ENCODE measurements at regions not wholly inside any gene's neighbourhood (a gene's known extent, or its start where the extent isn't known, plus 50 kb on each side); places are given as distances from the start of the nearest gene placed in this dataset.

DNA sequence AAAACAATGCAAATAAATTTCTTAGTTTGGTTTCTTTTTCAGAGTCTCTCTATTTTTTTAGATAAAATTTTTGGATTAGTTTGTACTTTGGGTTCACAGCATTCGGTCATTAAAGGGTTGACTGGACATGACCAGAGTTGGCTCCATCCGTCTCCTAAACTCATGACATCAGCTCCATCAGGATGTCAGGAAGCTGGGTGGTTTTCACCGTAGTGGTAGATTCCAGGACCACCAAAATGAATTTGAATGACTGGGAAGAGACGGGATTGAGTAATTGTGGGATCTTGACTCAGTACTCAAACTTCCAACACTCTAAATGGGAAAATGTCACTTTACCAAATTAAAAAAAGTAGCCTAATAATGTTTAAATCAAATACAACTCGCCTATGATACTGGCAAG, 279.2 kb upstream of the DUSP10 start:
- Histone ChIP-seq H3K27me3 (ENCODE audit: control insufficient read depth, insufficient read depth, low read length) (no peaks in the 10 kb centered on the region), H3K9ac (ENCODE audit: low read length in 3 of 3) (no peak overlapping the region), H3K4me1 (ENCODE audit: control insufficient read depth in 2 of 3, insufficient read depth in 2 of 3, low read depth in 1 of 3, low read length in 3 of 3) (no peaks in the 10 kb centered on the region), H3K36me3 (ENCODE audit: control insufficient read depth in 2 of 3, insufficient read depth in 3 of 3, low read length in 3 of 3) (no peaks in the 10 kb centered on the region), H3K27ac (ENCODE audit: low read depth in 2 of 2, low read length in 2 of 2) (no peak overlapping the region), H3K4me3 (ENCODE audit: low read length in 3 of 3) (no peak overlapping the region), H3K9me3 (ENCODE audit: control insufficient read depth in 2 of 3, insufficient read depth in 1 of 3, low read length in 3 of 3) (no peaks in the 10 kb centered on the region)
- no peak for DNase-seq
- no peak for FAIRE-seq
- intact Hi-C loops (cut with DNase I) = no loop called here
- TF ChIP-seq, protein P1, sequence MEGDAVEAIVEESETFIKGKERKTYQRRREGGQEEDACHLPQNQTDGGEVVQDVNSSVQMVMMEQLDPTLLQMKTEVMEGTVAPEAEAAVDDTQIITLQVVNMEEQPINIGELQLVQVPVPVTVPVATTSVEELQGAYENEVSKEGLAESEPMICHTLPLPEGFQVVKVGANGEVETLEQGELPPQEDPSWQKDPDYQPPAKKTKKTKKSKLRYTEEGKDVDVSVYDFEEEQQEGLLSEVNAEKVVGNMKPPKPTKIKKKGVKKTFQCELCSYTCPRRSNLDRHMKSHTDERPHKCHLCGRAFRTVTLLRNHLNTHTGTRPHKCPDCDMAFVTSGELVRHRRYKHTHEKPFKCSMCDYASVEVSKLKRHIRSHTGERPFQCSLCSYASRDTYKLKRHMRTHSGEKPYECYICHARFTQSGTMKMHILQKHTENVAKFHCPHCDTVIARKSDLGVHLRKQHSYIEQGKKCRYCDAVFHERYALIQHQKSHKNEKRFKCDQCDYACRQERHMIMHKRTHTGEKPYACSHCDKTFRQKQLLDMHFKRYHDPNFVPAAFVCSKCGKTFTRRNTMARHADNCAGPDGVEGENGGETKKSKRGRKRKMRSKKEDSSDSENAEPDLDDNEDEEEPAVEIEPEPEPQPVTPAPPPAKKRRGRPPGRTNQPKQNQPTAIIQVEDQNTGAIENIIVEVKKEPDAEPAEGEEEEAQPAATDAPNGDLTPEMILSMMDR (IDR thresholded peaks at IDR 0.05; ENCODE audit: borderline replicate concordance, extremely low read depth, insufficient read depth) = no peak

DNA sequence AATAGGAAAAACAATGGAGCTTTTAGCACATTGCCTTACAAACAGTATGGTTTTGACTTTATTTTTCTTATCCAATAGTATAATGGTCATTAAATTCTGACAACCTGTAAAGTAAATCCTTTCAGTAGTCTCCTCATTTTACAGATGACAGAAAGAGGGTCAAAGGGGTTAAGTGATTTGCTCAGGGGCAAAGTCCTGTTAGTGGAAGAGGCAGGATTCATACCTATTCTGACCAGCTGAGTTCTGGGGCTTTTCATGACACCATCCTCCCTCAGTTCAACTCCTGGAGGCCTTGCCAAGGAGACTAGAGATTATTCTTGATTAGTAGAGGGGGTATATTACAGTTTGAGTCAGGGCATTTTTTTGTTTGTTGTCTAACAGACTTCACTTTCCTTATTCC, 278.7 kb upstream of the DUSP10 start:
- Histone ChIP-seq H3K9ac (ENCODE audit: low read length in 3 of 3) (no peak overlapping the region), H3K36me3 (ENCODE audit: control insufficient read depth in 2 of 3, insufficient read depth in 3 of 3, low read length in 3 of 3) (no peaks in the 10 kb centered on the region), H3K27me3 (ENCODE audit: control insufficient read depth, insufficient read depth, low read length) (no peaks in the 10 kb centered on the region), H3K4me3 (ENCODE audit: low read length in 3 of 3) (no peak overlapping the region), H3K9me3 (ENCODE audit: control insufficient read depth in 2 of 3, insufficient read depth in 1 of 3, low read length in 3 of 3) (no peaks in the 10 kb centered on the region), H3K27ac (ENCODE audit: low read depth in 2 of 2, low read length in 2 of 2) (no peak overlapping the region), H3K4me1 (ENCODE audit: control insufficient read depth in 2 of 3, insufficient read depth in 2 of 3, low read depth in 1 of 3, low read length in 3 of 3) (no peaks in the 10 kb centered on the region)
- intact Hi-C loops (cut with DNase I) = no loop called here
- DNase-seq = no peak
- TF ChIP-seq, protein P1 (IDR thresholded peaks at IDR 0.05; ENCODE audit: borderline replicate concordance, extremely low read depth, insufficient read depth) = no peak
- no peak for FAIRE-seq

DNA sequence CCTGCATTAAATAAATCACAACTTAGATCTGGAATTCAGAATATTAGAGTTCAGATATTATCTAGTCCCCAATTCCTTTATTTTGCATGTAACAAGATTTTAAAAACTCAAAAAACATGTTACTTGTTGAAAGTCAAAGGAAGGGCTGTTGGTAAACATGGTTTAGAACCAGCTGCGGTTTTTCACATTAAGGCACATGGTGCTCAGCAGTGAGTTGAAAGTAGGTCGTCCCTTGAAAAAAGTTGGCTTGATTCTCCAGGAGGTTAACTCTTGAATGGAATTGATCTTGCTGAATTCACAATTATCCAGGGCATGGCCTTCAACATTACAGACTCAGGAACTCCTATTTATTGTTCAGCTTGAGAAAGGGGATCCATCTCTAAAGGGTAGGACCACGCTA, 277.1 kb upstream of the DUSP10 start:
- TF ChIP-seq, protein P1 (IDR thresholded peaks at IDR 0.05; ENCODE audit: borderline replicate concordance, extremely low read depth, insufficient read depth) = no peak
- H3K4me3 ChIP-seq (ENCODE audit: low read length in 3 of 3) = no peak overlapping the region
- no peak overlapping the region for H3K9ac ChIP-seq (ENCODE audit: low read length in 3 of 3)
- DNase-seq (no peak), FAIRE-seq (no peak)
- no peak overlapping the region for H3K27ac ChIP-seq (ENCODE audit: low read depth in 2 of 2, low read length in 2 of 2)
- H3K9me3 ChIP-seq (ENCODE audit: control insufficient read depth in 2 of 3, insufficient read depth in 1 of 3, low read length in 3 of 3) = no peaks in the 10 kb centered on the region
- intact Hi-C loops (cut with DNase I) = no loop called here
- H3K4me1 ChIP-seq (ENCODE audit: control insufficient read depth in 2 of 3, insufficient read depth in 2 of 3, low read depth in 1 of 3, low read length in 3 of 3) = no peaks in the 10 kb centered on the region
- H3K36me3 ChIP-seq (ENCODE audit: control insufficient read depth in 2 of 3, insufficient read depth in 3 of 3, low read length in 3 of 3) = no peaks in the 10 kb centered on the region
- H3K27me3 ChIP-seq (ENCODE audit: control insufficient read depth, insufficient read depth, low read length) = no peaks in the 10 kb centered on the region

DNA sequence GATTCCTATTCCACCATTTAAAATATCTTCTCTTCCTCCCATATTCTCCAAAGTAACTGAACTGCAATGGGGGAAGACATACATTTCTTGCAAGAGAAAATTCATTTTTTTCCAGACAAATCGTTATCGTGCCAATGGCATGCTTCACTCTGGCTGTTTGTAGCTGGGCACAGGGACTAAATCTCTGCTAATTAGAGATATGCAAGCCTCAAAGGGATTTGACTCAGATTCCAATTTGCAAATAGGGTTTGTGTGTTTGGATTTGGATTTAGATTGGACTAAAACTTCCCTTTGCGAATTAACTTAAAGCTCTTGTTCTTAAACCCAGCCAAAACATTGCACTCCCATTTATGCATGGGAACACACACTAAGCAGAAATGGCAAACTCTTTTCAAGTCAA, 276.2 kb upstream of the DUSP10 start:
- TF ChIP-seq, protein P1 (IDR thresholded peaks at IDR 0.05; ENCODE audit: borderline replicate concordance, extremely low read depth, insufficient read depth) = no peak
- Histone ChIP-seq H3K9me3 (ENCODE audit: control insufficient read depth in 2 of 3, insufficient read depth in 1 of 3, low read length in 3 of 3) (no peaks in the 10 kb centered on the region), H3K9ac (ENCODE audit: low read length in 3 of 3) (no peak overlapping the region), H3K27ac (ENCODE audit: low read depth in 2 of 2, low read length in 2 of 2) (no peak overlapping the region), H3K27me3 (ENCODE audit: control insufficient read depth, insufficient read depth, low read length) (no peaks in the 10 kb centered on the region), H3K4me1 (ENCODE audit: control insufficient read depth in 2 of 3, insufficient read depth in 2 of 3, low read depth in 1 of 3, low read length in 3 of 3) (no peaks in the 10 kb centered on the region), H3K36me3 (ENCODE audit: control insufficient read depth in 2 of 3, insufficient read depth in 3 of 3, low read length in 3 of 3) (no peaks in the 10 kb centered on the region), H3K4me3 (ENCODE audit: low read length in 3 of 3) (no peak overlapping the region)
- FAIRE-seq (no peak), DNase-seq (no peak)
- intact Hi-C loops (cut with DNase I) = no loop called here
